ENCODE measurements at regions not wholly inside any gene's neighbourhood (a gene's known extent, or its start where the extent isn't known, plus 50 kb on each side); places are given as distances from the start of the nearest gene placed in this dataset.

GRCh38 chr4:170307182-170307581, 217.4 kb upstream of the AADAT start:
- Mint-ChIP-seq H3K9me3 (no peaks in the 10 kb centered on the region), H3K4me3 (no peak overlapping the region), H3K27ac (no peak overlapping the region), H3K27me3 (ENCODE audit: low read depth) (no peaks in the 10 kb centered on the region), H3K36me3 (ENCODE audit: low read depth) (no peaks in the 10 kb centered on the region), H3K4me1 (ENCODE audit: low read depth) (no peaks in the 10 kb centered on the region)

- Mint-ChIP-seq H3K4me1 (ENCODE audit: low read depth) (no peaks in the 10 kb centered on the region), H3K27me3 (ENCODE audit: low read depth) (no peaks in the 10 kb centered on the region), H3K27ac (no peak overlapping the region), H3K36me3 (ENCODE audit: low read depth) (no peaks in the 10 kb centered on the region), H3K9me3 (no peaks in the 10 kb centered on the region), H3K4me3 (no peak overlapping the region)
Observed at GRCh38 chr4:170306208-170306607, 216.5 kb upstream of the AADAT start.

GRCh38 chr4:170305627-170306026, 215.9 kb upstream of the AADAT start:
- Mint-ChIP-seq H3K27me3 (ENCODE audit: low read depth) (no peaks in the 10 kb centered on the region), H3K36me3 (ENCODE audit: low read depth) (no peaks in the 10 kb centered on the region), H3K27ac (no peak overlapping the region), H3K9me3 (no peaks in the 10 kb centered on the region), H3K4me3 (no peak overlapping the region), H3K4me1 (ENCODE audit: low read depth) (no peaks in the 10 kb centered on the region)

- Mint-ChIP-seq H3K9me3 (no peaks in the 10 kb centered on the region), H3K27me3 (ENCODE audit: low read depth) (no peaks in the 10 kb centered on the region), H3K4me1 (ENCODE audit: low read depth) (no peaks in the 10 kb centered on the region), H3K4me3 (no peak overlapping the region), H3K36me3 (ENCODE audit: low read depth) (no peaks in the 10 kb centered on the region), H3K27ac (no peak overlapping the region)
Observed at GRCh38 chr4:170281027-170281426, 191.3 kb upstream of the AADAT start.

GRCh38 chr4:170278460-170278859, 188.7 kb upstream of the AADAT start:
- H3K9me3 Mint-ChIP-seq: no peaks in the 10 kb centered on the region

GRCh38 chr4:170274616-170275015, 184.9 kb upstream of the AADAT start:
- no peak overlapping the region for H3K27ac Mint-ChIP-seq
- H3K4me3 Mint-ChIP-seq: no peak overlapping the region
- no peaks in the 10 kb centered on the region for H3K9me3 Mint-ChIP-seq
- H3K27me3 Mint-ChIP-seq (ENCODE audit: low read depth): no peaks in the 10 kb centered on the region
- H3K4me1 Mint-ChIP-seq (ENCODE audit: low read depth): no peaks in the 10 kb centered on the region
- no peaks in the 10 kb centered on the region for H3K36me3 Mint-ChIP-seq (ENCODE audit: low read depth)

More at GRCh38 chr4:170278460-170278859, 188.7 kb upstream of the AADAT start:
- Mint-ChIP-seq H3K27me3 (ENCODE audit: low read depth) (no peaks in the 10 kb centered on the region), H3K36me3 (ENCODE audit: low read depth) (no peaks in the 10 kb centered on the region), H3K4me1 (ENCODE audit: low read depth) (no peaks in the 10 kb centered on the region), H3K4me3 (no peak overlapping the region), H3K27ac (no peak overlapping the region)

GRCh38 chr4:170272959-170273358, 183.2 kb upstream of the AADAT start:
- Mint-ChIP-seq H3K27ac (no peak overlapping the region), H3K36me3 (ENCODE audit: low read depth) (no peaks in the 10 kb centered on the region)

GRCh38 chr4:170271723-170272122, 182.0 kb upstream of the AADAT start:
- no peak overlapping the region for H3K27ac Mint-ChIP-seq
- H3K4me3 Mint-ChIP-seq: no peak overlapping the region
- no peaks in the 10 kb centered on the region for H3K27me3 Mint-ChIP-seq (ENCODE audit: low read depth)

More at GRCh38 chr4:170272959-170273358, 183.2 kb upstream of the AADAT start:
- H3K9me3 Mint-ChIP-seq: no peaks in the 10 kb centered on the region
- H3K27me3 Mint-ChIP-seq (ENCODE audit: low read depth): no peaks in the 10 kb centered on the region
- no peaks in the 10 kb centered on the region for H3K4me1 Mint-ChIP-seq (ENCODE audit: low read depth)
- H3K4me3 Mint-ChIP-seq: no peak overlapping the region

GRCh38 chr4:170270628-170271027, 180.9 kb upstream of the AADAT start:
- no peaks in the 10 kb centered on the region for H3K36me3 Mint-ChIP-seq (ENCODE audit: low read depth)
- no peak overlapping the region for H3K4me3 Mint-ChIP-seq
- no peaks in the 10 kb centered on the region for H3K4me1 Mint-ChIP-seq (ENCODE audit: low read depth)
- no peak overlapping the region for H3K27ac Mint-ChIP-seq
- no peaks in the 10 kb centered on the region for H3K27me3 Mint-ChIP-seq (ENCODE audit: low read depth)
- H3K9me3 Mint-ChIP-seq: no peaks in the 10 kb centered on the region

More at GRCh38 chr4:170271723-170272122, 182.0 kb upstream of the AADAT start:
- H3K4me1 Mint-ChIP-seq (ENCODE audit: low read depth): no peaks in the 10 kb centered on the region
- H3K9me3 Mint-ChIP-seq: no peaks in the 10 kb centered on the region
- H3K36me3 Mint-ChIP-seq (ENCODE audit: low read depth): no peaks in the 10 kb centered on the region

- Mint-ChIP-seq H3K36me3 (ENCODE audit: low read depth) (no peaks in the 10 kb centered on the region), H3K4me3 (no peak overlapping the region), H3K9me3 (no peaks in the 10 kb centered on the region), H3K27me3 (ENCODE audit: low read depth) (no peaks in the 10 kb centered on the region), H3K27ac (no peak overlapping the region), H3K4me1 (ENCODE audit: low read depth) (no peaks in the 10 kb centered on the region)
Observed at GRCh38 chr4:170269950-170270349, 180.2 kb upstream of the AADAT start.

GRCh38 chr4:170259631-170260153, 169.9 kb upstream of the AADAT start:
- no peaks in the 10 kb centered on the region for H3K36me3 Mint-ChIP-seq (ENCODE audit: low read depth)

GRCh38 chr4:170256807-170257206, 167.1 kb upstream of the AADAT start:
- Mint-ChIP-seq H3K27me3 (ENCODE audit: low read depth) (no peaks in the 10 kb centered on the region), H3K27ac (no peak overlapping the region), H3K36me3 (ENCODE audit: low read depth) (no peaks in the 10 kb centered on the region), H3K4me3 (no peak overlapping the region), H3K4me1 (ENCODE audit: low read depth) (no peaks in the 10 kb centered on the region), H3K9me3 (no peaks in the 10 kb centered on the region)

More at GRCh38 chr4:170259631-170260153, 169.9 kb upstream of the AADAT start:
- Mint-ChIP-seq H3K4me3 (no peak overlapping the region), H3K27ac (no peak overlapping the region), H3K9me3 (no peaks in the 10 kb centered on the region), H3K4me1 (ENCODE audit: low read depth) (no peaks in the 10 kb centered on the region), H3K27me3 (ENCODE audit: low read depth) (no peaks in the 10 kb centered on the region)

- Mint-ChIP-seq H3K36me3 (ENCODE audit: low read depth) (no peaks in the 10 kb centered on the region), H3K27ac (no peak overlapping the region), H3K9me3 (no peaks in the 10 kb centered on the region), H3K4me1 (ENCODE audit: low read depth) (no peaks in the 10 kb centered on the region), H3K4me3 (no peak overlapping the region), H3K27me3 (ENCODE audit: low read depth) (no peaks in the 10 kb centered on the region)
Observed at GRCh38 chr4:170248576-170248975, 158.8 kb upstream of the AADAT start.

GRCh38 chr4:170248029-170248428, 158.3 kb upstream of the AADAT start:
- Mint-ChIP-seq H3K36me3 (ENCODE audit: low read depth) (no peaks in the 10 kb centered on the region), H3K27ac (no peak overlapping the region), H3K27me3 (ENCODE audit: low read depth) (no peaks in the 10 kb centered on the region), H3K4me1 (ENCODE audit: low read depth) (no peaks in the 10 kb centered on the region), H3K9me3 (no peaks in the 10 kb centered on the region), H3K4me3 (no peak overlapping the region)

GRCh38 chr4:170247596-170247995, 157.8 kb upstream of the AADAT start:
- Mint-ChIP-seq H3K9me3 (no peaks in the 10 kb centered on the region), H3K36me3 (ENCODE audit: low read depth) (no peaks in the 10 kb centered on the region), H3K27ac (no peak overlapping the region), H3K4me1 (ENCODE audit: low read depth) (no peaks in the 10 kb centered on the region), H3K27me3 (ENCODE audit: low read depth) (no peaks in the 10 kb centered on the region), H3K4me3 (no peak overlapping the region)

Measured in T-helper 1 cell treated with Interleukin-12 subunit alpha and Interleukin-12 subunit beta and Interleukin-4 antibody, amounts not matched to agents 30 μg/mL and 1 μg/mL, for 36 hours (primary cell).